CMK (cell line): ENCODE measurements at regions not wholly inside any gene's neighbourhood (a gene's known extent, or its start where the extent isn't known, plus 50 kb on each side); places are given as distances from the start of the nearest gene placed in this dataset.

ENCODE experiments used
- DNase-seq: peaks from one replicate; pipeline ENCODE4 v3.0.0-alpha.2; 2010; ENCODE audit warnings: low read depth

DNA sequence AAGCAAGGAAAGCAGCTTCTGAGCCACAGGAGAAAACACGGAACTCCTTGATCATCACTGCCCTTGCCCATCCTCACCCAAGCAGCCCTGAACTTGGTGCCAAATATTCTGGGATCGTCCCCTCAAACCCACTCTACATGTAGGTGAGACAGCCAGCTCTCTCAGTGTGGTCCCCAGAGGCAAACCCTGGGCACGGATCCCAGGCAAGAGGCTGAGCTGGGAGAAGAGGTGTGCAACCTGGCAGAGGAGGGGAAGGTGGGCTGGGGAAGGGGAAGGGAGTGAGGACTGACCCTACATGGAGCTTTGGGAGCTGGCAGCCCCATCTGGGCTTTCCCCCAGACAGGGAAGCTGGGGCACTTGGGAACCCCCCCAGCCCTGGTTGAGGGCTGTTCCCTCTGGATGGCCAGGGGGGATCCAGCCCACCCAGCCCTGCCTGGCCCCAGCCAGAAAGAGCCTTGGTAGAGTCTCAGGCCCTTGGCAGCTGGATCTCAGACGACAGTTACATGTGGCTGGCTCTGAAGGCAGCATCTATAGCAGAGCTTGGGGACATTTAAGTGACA, 186.2 kb upstream of the CST7 start:
- no peak for DNase-seq

DNA sequence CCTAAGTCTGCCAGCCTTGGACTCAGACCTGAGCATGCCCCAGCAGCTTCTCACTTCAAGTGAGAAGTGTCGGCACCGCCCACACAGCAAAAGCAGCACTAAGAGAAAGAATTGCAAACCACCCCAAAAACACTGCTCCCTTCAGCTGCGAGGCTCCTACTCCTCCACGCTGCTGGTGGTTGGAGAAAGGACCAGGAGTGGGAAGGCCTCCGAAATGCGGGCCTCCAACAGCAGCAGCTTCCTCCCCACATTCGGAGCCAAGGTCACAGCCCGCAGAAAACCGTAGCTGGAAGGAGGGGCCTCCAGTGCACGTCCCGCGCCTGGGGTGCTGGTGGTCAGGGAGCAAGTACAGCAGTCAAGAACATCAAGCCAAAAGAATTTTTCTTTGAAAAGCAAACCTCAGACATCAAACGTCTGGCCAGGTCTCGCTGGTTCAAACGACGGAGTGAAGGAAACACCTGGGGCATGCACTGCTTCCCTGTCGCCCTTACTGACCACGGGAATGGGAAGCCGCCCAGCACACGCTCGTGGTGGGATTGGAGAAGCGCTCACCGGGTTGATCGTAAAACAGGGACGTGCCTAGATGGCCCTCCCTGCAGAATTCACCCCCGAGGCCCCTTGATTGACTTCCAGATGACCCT, 185.6 kb upstream of the CST7 start:
- no peak for DNase-seq

GRCh38 chr20:24764027-24764793, 184.9 kb upstream of the CST7 start:
- DNase-seq = no peak

DNA sequence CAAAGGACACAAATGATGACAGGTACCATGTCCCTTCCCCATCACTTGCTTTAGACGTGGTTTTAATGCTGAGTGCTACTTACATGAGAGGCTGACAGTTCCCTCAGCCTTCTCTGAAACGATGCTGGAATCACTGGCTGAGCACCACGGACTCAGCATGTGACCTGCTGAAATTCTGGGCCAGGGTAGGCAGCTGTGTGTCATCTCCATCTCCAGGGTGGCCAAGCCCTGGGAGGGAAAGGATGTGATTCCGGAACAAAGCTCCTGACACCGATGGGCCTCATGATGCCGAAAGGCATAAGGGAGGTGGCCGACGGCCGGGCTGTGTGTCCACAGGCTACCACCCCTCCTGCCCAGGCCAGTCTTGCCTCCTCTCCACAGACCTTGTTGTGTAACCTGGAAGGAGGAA, 184.3 kb upstream of the CST7 start:
- no peak for DNase-seq

GRCh38 chr20:24765316-24766142, 183.5 kb upstream of the CST7 start:
- DNase-seq = no peak

DNA sequence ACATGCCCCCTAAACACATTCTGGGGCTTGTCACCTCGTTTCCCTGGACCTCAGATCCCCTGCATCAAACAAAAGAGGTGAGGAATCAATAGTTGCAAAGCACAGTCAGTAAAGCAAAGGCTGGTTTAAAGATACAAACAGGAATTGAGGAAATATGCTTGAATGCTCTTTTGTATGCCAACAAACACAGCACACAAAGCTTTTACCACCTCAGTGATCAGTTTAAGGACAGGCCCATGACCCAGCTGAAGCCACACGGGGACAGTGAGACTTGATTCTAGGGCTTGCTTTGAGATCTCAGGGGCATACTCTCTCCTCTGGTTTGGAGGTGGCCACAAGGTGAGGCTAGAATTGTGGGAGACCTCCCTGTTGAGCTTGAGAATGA, 182.9 kb upstream of the CST7 start:
- DNase-seq = no peak

GRCh38 chr20:24766826-24767622, 182.0 kb upstream of the CST7 start:
- no peak for DNase-seq

GRCh38 chr20:24767623-24768100, 181.4 kb upstream of the CST7 start:
- no peak for DNase-seq

- no peak for DNase-seq
Observed at GRCh38 chr20:24768201-24768636, 180.8 kb upstream of the CST7 start.

DNA sequence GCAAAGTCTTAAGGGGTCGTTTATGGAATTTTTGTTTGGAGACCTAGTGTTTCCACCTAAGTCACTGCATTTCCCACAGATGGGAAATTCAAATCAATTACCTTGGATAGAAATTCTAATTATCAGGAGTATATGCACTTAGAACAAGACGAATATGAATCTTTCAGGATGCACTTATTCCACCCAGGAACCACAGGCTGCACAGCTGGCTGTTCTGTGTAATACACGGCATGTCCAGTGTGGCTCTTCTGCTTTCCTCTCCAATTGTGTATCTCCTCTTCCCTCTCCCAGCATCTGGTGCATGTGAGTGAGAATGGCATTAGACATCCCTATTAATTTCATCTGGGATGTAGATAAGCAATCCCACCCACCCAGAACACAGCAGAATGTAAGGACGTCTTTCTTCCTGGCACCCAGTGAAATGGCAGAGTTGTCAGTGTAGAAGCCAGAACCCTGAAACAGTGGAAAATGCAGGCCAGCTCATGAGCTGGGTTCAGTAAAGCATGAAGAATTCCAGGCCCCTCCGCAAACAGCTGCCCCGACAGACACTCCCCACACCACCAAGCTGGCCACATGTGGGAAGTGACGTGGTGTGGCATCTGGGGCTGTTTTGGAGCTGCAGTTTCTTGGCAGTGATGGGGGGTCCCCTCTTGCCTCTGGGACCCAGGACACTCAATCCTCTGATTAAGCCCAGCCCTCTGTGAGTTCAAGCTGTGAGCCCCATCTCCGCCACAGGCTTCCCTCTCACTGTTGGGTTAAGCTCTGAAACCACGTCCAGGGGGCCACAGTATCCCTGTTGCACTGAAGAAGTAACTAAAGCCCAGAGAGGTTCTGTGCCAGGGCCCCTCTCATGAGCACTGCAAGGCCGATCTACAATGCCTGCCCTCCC, 180.1 kb upstream of the CST7 start:
- no peak for DNase-seq

DNA sequence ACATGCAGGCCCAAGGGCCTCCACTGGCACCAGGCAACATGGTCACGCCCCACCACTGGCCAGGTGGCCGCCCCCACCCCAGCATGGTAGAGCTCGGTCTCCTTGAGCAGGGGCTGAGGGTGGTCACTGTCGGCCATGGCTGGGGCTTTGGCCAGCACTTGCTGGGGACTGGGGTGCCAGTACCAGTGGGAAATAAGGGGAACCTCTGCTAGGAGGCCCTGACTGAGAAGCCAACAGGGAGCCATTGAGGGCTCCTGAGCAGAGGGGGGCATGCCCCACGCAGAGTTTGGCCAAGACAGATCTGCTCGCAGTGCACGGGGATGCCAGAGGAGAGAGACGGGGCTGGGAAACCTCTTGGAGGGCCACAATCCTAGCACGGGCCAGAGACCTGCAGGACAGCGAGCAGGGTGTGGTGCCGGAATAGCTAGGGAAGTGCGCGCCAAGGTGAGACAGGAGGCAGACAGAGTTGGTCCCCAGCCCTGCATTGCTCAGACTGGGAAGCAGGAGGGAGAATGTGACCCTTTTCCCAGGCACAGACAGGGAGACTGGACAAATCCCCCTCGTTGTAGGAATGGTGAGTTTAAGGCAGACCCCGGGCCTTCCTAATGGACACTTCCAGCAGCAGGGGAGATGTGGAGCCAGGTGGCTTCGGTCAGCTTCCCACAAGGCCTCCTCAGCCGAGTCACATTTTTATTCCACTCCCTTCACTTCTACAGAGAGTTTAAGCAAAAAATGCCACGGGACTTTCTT, 179.0 kb upstream of the CST7 start:
- DNase-seq = no peak

DNA sequence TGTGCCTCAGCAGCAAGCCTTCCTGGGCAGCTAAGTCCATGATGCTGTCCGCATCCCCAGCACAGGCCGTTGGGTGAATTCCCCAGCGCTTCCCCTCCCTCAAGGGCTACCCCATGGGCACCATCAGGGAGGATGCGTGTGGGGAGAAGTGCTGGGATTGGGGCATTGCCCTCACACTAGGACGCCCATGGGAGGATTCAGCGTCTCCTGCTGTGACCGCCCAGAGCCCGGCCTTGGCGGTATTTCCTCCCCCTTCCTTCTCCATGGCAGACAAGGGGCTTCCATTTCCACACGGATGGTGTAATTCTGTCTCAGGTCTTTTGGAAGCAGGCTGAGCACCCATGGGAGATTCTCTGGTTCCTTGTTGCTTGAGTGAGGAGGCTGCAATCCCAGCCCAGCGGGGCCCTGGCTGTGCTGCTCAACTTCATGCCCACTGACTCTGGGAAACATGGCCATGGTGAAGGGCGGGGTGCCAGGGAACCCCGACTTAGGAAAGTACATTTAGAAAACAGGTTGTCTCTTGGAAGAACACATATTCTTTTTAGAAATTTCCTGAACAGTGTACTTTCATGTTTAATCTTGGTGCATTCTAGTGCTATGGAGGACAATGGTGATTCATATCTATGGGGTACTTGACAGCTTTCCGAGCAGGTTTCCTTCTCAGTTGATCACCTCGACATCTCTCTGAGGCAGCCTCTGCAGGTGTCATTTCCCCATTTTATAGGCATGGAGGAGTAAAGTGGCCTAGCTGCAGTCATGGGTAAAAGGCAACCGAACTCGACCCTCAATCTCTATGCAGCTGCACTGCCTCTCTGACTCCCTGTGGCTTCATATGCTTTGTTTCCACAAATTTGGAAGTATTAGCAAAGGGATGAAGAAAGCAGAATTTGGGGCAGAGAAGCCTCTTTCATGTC, 178.2 kb upstream of the CST7 start:
- DNase-seq = no peak

- DNase-seq = no peak
Observed at GRCh38 chr20:24771542-24772061, 177.5 kb upstream of the CST7 start.

DNA sequence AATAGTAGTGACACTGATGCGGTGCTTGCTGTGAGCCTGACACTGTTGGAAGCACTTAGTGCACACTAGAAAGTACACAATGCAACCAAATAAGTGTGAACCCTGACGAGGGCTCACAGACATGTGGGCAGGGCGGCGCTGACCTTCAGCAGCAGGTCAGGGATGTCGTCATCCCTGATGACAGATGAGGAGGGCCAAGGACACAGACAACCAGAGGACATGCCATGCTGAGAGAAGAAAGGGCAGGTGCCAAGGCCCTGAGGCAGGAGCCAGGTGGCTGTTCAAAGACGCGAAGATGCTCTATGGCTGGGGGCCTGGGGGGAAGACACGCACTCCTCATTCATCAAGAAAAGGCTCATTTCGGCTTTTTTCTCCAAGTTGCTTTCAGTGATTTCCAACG, 176.4 kb upstream of the CST7 start:
- DNase-seq = no peak

DNA sequence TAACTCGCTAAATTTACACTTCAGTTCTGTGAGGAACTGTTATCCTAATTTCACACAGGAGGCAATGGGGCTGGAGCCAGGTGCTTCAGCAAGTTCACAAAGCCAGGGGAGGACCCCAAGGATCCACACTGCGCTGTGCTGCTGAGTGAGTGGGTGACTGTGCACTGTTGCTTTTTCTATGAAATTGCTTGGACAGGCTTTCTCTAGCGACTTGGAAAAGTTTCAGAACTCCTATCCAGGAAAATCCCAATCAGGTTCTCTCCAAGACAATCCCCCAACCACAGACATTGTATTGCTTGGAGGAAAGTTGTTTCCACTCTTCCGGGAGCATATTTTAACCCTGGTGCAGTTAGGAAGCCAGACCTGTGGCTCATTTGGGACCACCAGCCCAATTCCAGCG, 175.9 kb upstream of the CST7 start:
- no peak for DNase-seq

DNA sequence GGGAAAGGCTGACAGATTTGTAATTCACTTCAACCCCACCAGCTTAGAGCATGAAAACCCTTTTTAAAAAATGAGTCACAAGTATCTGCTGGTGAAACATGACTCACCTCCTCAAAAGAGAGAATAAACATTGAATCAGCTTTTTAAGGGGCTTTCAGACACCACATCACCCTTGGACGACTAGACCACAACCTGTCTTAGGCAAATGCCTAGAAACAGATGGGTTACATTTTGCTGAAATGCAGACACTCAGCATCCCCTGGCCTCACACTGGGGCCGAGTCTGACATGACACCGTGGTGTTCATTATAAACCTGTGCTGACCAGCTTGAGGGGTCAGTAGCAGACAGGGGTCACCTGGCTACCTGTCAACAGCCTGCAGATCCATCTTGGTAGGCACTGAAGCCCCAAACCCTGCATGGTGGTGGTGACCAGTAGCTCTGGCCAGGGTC, 175.3 kb upstream of the CST7 start:
- DNase-seq = no peak

DNA sequence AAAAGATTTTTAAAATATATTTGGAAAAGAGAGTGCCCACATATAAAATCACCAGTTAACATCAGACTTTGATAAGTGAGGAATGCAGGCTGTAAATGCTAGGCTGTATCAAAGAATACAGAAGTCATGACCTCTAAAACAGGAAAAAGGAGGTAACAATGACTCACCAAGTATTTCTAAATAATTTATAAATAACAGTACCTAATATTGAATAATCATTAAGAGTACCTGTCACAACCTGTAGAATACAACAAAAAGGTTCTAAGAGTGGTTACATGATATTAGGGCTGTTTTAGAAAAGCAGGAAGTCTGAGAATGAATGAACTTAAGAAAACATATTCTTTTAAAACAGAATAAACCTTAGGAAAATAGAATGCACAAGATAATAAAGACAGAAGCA, 173.1 kb upstream of the CST7 start:
- no peak for DNase-seq

DNA sequence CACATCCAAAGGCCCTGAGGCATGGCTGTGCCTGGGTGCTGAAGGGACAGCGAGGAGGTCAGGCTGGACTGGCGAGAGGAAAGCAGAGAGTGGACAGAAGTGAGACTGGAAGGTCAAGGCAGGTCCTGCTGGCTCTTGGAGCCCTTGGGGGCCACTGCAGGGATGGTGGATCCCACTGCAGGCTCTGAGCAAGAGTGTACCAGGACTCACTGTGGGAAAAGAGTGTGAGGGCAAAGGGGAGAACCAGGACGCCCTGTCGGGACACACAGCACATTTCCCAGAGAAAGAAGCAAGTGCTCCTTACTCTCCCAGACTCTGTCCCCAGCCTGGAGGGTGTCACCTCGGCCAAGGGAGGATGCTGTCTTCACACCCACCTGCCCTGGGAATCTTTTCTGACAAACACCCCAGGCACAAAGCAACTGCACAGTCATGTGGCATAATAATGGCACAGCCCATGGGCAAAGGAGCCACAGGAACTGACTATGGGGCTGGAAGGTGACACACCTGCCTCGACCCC, 172.3 kb upstream of the CST7 start:
- no peak for DNase-seq
